Ishikawa (cell line): ENCODE measurements at regions not wholly inside any gene's neighbourhood (a gene's known extent, or its start where the extent isn't known, plus 50 kb on each side); places are given as distances from the start of the nearest gene placed in this dataset.

Source experiments
- CEBPB ChIP-seq: IDR thresholded peaks from 2 replicates; pipeline ENCODE4 v1.6.1; 2012
- CREB1 ChIP-seq: IDR thresholded peaks from 2 replicates; pipeline ENCODE4 v1.6.1; 2012; ENCODE audit warnings: low read depth
- EGR1 ChIP-seq: IDR thresholded peaks from 2 replicates; pipeline ENCODE4 v1.6.1; 2012
- EP300 ChIP-seq: IDR thresholded peaks from 2 replicates; pipeline ENCODE4 v1.6.1; 2012; ENCODE audit warnings: borderline replicate concordance
- NFIC ChIP-seq: IDR thresholded peaks from 2 replicates; pipeline ENCODE4 v1.6.1; 2012
- REST ChIP-seq: IDR thresholded peaks from 2 replicates; pipeline ENCODE4 v1.6.1; 2012; ENCODE audit warnings: low read depth, mild to moderate bottlenecking
- TAF1 ChIP-seq: IDR thresholded peaks from 2 replicates; pipeline ENCODE4 v1.6.1; 2012; ENCODE audit warnings: low read depth, mild to moderate bottlenecking
- TCF12 ChIP-seq: IDR thresholded peaks from 2 replicates; pipeline ENCODE4 v1.6.1; 2012; ENCODE audit warnings: low read depth

- TF ChIP-seq REST = no peak
- no peak for TF ChIP-seq CEBPB
- no peak for TF ChIP-seq CREB1
- TF ChIP-seq TCF12 = no peak
- no peak for TF ChIP-seq NFIC
- no peak for TF ChIP-seq EP300
- no peak for TF ChIP-seq EGR1
- no peak for TF ChIP-seq TAF1
These were observed 359.3 kb downstream of the IGSF11 start for GRCh38 chr3:118675305-118675704.
